BLaER1 treated with 17β-estradiol and CSF1 and Interleukin-3, amounts not matched to agents 10 nM and 100 nM (cell line): ENCODE measurements at regions not wholly inside any gene's neighbourhood (a gene's known extent, or its start where the extent isn't known, plus 50 kb on each side); places are given as distances from the start of the nearest gene placed in this dataset.
A peak's percentile ranks its signal among the peaks of the same experiment; 100 is the strongest.

ENCODE experiments used
- H3K27ac ChIP-seq, 11 experiments: shearing (Covaris generic); formaldehyde crosslinking; 2 replicates each; pipeline ENCODE4 v1.8.1; 2022
- H3K27me3 ChIP-seq, 11 experiments: shearing (Covaris generic); formaldehyde crosslinking; 2 replicates each; pipeline ENCODE4 v1.8.1; 2022
- H3K36me3 ChIP-seq, 11 experiments: shearing (Covaris generic); formaldehyde crosslinking; 2 replicates each; pipeline ENCODE4 v1.8.1; 2022
- H3K4me1 ChIP-seq, 10 experiments: shearing (Covaris generic); formaldehyde crosslinking; 2 replicates each; pipeline ENCODE4 v1.8.1; 2022
- H3K4me2 ChIP-seq, 11 experiments: shearing (Covaris generic); formaldehyde crosslinking; 2 replicates each; pipeline ENCODE4 v1.8.1; 2022
- H3K4me3 ChIP-seq, 10 experiments: shearing (Covaris generic); formaldehyde crosslinking; 2 replicates each; pipeline ENCODE4 v1.8.1; 2022
- H3K9ac ChIP-seq, 11 experiments: shearing (Covaris generic); formaldehyde crosslinking; 2 replicates each; pipeline ENCODE4 v1.8.1; 2022
- H3K9me3 ChIP-seq, 11 experiments: shearing (Covaris generic); formaldehyde crosslinking; replicated peaks in 1 of 11; 2 replicates each; pipeline ENCODE4 v1.8.1; 2022
- H4K20me1 ChIP-seq, 11 experiments: shearing (Covaris generic); formaldehyde crosslinking; 2 replicates each; pipeline ENCODE4 v1.8.1; 2022
- Cebpa-rat ChIP-seq, 11 experiments: shearing (Covaris generic); IDR thresholded peaks; 2 replicates each; pipeline ENCODE4 v1.8.1; 2022

- H4K20me1 ChIP-seq, result no peaks in the 10 kb centered on the region
- H3K9me3 ChIP-seq, result no peaks in the 10 kb centered on the region; a peak in 1 of 22 replicates
- TF ChIP-seq Cebpa-rat (IDR thresholded peaks at IDR 0.05), result no peak
- H3K27ac ChIP-seq, result no peak overlapping the region
- no peaks in the 10 kb centered on the region for H3K36me3 ChIP-seq
- H3K9ac ChIP-seq, result no peak overlapping the region
- H3K4me1 ChIP-seq, result no peaks in the 10 kb centered on the region
- H3K4me3 ChIP-seq, result no peak overlapping the region
- H3K27me3 ChIP-seq, result no peaks in the 10 kb centered on the region
- H3K4me2 ChIP-seq, result no peak overlapping the region
Observed at GRCh38 chr3:178193846-178194245, 342.4 kb upstream of the KCNMB2 start.

DNA sequence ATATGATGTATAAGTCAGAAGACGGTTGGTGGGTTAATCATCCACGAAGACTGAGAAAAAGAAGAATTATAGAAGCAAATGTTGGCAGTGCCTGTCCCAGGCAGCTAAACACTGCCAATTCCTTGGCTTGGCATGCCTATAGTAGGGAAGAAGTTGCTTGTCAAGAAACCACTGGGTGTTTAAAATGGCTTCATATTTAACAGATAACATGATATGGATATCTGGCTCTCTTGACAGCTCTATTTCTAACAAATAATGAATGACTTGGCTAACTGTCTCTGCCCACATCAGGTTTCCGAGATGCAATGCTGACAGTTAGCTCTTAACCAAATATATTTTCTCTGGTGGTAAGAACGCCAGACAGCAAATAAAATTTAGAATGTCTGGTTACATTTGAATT lies 341.7 kb upstream of the KCNMB2 start:
- Histone ChIP-seq H3K4me2 (no peak overlapping the region), H3K4me3 (no peak overlapping the region), H3K4me1 (no peaks in the 10 kb centered on the region), H3K27ac (no peak overlapping the region), H3K36me3 (no peaks in the 10 kb centered on the region), H3K9me3 (peaks cover 0 to 3% (median 0%) of the 10 kb centered on the region in 11 experiments; a peak in 2 of 22 replicates), H4K20me1 (no peaks in the 10 kb centered on the region), H3K27me3 (no peaks in the 10 kb centered on the region), H3K9ac (no peak overlapping the region)
- TF ChIP-seq Cebpa-rat (IDR thresholded peaks at IDR 0.05), result no peak

DNA sequence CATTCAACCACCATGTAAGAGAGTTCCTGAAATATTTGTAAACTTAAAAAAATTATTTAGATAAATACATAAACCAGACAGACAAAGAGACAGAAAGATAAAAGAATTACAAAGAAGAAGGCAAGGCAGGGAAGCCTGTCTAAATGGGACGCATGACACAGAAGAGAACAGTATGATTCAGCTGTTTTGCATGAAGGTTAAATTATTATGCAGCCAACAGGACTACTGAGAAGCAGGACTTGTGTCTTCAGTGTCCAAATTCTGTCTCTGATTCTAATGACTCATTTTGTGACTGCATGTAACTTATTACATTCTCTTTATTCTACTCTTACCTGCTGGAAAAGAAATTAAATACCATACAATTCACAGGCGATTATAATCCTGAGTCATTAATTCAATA lies 340.4 kb upstream of the KCNMB2 start:
- H3K27ac ChIP-seq, result no peak overlapping the region
- no peaks in the 10 kb centered on the region for H3K36me3 ChIP-seq
- TF ChIP-seq Cebpa-rat (IDR thresholded peaks at IDR 0.05), result no peak
- H3K4me2 ChIP-seq, result no peak overlapping the region
- no peaks in the 10 kb centered on the region for H4K20me1 ChIP-seq
- no peak overlapping the region for H3K4me3 ChIP-seq
- peaks cover 0 to 8% (median 0%) of the 10 kb centered on the region in 11 experiments; a peak in 2 of 22 replicates for H3K9me3 ChIP-seq
- no peak overlapping the region for H3K9ac ChIP-seq
- H3K4me1 ChIP-seq, result no peaks in the 10 kb centered on the region
- H3K27me3 ChIP-seq, result no peaks in the 10 kb centered on the region

GRCh38 chr3:178198329-178198728 lies 337.9 kb upstream of the KCNMB2 start:
- Histone ChIP-seq H4K20me1 (no peaks in the 10 kb centered on the region), H3K27ac (no peak overlapping the region), H3K9me3 (peaks cover 0 to 12% (median 0%) of the 10 kb centered on the region in 11 experiments; a peak in 1 of 22 replicates), H3K4me3 (no peak overlapping the region), H3K9ac (no peak overlapping the region), H3K36me3 (no peaks in the 10 kb centered on the region), H3K27me3 (no peaks in the 10 kb centered on the region), H3K4me2 (no peak overlapping the region), H3K4me1 (peaks cover 0 to 14% (median 2%) of the 10 kb centered on the region in 10 experiments; a peak in 6 of 20 replicates)
- no peak for TF ChIP-seq Cebpa-rat (IDR thresholded peaks at IDR 0.05)

- no peak overlapping the region for H3K4me2 ChIP-seq
- no peaks in the 10 kb centered on the region for H3K27me3 ChIP-seq
- no peak overlapping the region for H3K9ac ChIP-seq
- no peak overlapping the region for H3K4me3 ChIP-seq
- TF ChIP-seq Cebpa-rat (IDR thresholded peaks at IDR 0.05), result no peak
- H3K36me3 ChIP-seq, result no peaks in the 10 kb centered on the region
- H3K4me1 ChIP-seq, result peaks cover 0 to 16% (median 2%) of the 10 kb centered on the region in 10 experiments; a peak in 6 of 20 replicates
- H3K27ac ChIP-seq, result no peak overlapping the region
- H4K20me1 ChIP-seq, result no peaks in the 10 kb centered on the region
- peaks cover 0 to 12% (median 0%) of the 10 kb centered on the region in 11 experiments; a peak in 1 of 22 replicates for H3K9me3 ChIP-seq
Observed at GRCh38 chr3:178200316-178200715, 335.9 kb upstream of the KCNMB2 start.

DNA sequence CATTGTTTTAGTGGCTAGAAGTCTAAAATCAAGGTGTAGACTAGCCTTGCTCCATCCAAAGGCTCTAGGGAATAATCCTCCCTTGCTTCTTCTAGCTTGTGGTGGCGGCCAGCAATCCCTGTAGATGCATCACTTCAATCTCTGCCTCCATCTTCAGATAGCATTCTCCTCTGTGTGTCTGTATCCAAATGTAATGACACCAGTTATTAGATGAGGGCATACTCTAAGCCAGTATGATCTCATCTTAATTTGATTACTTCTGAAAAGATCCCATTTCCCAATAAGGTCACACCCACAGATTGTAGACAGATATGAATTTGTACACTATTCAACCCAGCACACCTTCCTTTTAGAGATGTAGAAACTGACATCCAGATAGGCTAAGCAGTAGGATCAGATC lies 334.5 kb upstream of the KCNMB2 start:
- peaks cover 0 to 16% (median 2%) of the 10 kb centered on the region in 10 experiments; a peak in 6 of 20 replicates for H3K4me1 ChIP-seq
- H3K9ac ChIP-seq, result no peak overlapping the region
- H3K4me2 ChIP-seq, result no peak overlapping the region; a peak in 1 of 22 replicates
- TF ChIP-seq Cebpa-rat (IDR thresholded peaks at IDR 0.05), result no peak
- H3K27ac ChIP-seq, result no peak overlapping the region
- no peaks in the 10 kb centered on the region for H4K20me1 ChIP-seq
- H3K4me3 ChIP-seq, result no peak overlapping the region
- no peaks in the 10 kb centered on the region for H3K27me3 ChIP-seq
- no peaks in the 10 kb centered on the region for H3K36me3 ChIP-seq
- peaks cover 0 to 12% (median 0%) of the 10 kb centered on the region in 11 experiments; a peak in 1 of 22 replicates for H3K9me3 ChIP-seq

GRCh38 chr3:178202194-178202593 lies 334.0 kb upstream of the KCNMB2 start:
- Histone ChIP-seq H3K36me3 (no peaks in the 10 kb centered on the region), H3K4me3 (no peak overlapping the region), H3K9me3 (peaks cover 0 to 12% (median 0%) of the 10 kb centered on the region in 11 experiments; a peak in 1 of 22 replicates), H3K27ac (no peak overlapping the region), H3K4me1 (peaks cover 0 to 16% (median 2%) of the 10 kb centered on the region in 10 experiments; a peak in 6 of 20 replicates), H4K20me1 (no peaks in the 10 kb centered on the region), H3K27me3 (no peaks in the 10 kb centered on the region), H3K4me2 (no peak overlapping the region; a peak in 1 of 22 replicates), H3K9ac (no peak overlapping the region)
- no peak for TF ChIP-seq Cebpa-rat (IDR thresholded peaks at IDR 0.05)

DNA sequence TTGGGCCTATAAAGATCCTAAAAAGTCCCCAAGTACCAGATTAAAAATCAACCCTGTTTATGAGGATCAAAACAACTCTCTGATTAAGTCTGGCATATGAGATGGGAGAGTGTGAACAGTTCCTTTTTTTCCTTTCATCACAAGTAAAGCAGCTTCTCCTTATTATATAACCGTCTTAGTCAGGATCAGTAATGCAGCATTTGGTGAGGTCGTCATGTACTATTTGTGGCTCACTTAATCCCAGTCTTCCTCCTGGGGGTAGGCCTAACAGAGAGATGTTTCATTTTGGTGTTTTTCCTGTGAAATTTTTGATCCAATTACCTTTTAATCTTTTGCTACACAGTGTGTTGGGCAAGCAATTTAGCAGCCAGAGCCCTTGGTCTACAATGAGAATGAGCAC lies 333.1 kb upstream of the KCNMB2 start:
- Histone ChIP-seq H3K4me3 (no peak overlapping the region), H3K4me1 (peaks cover 0 to 16% (median 2%) of the 10 kb centered on the region in 10 experiments; a peak in 6 of 20 replicates), H3K9me3 (peaks cover 0 to 12% (median 0%) of the 10 kb centered on the region in 11 experiments; a peak in 1 of 22 replicates), H3K4me2 (0 out of 22 replicates have a peak overlapping the region, but pooled peaks of 1 of the 11 experiments have one; percentile 28), H3K27ac (no peak overlapping the region), H4K20me1 (no peaks in the 10 kb centered on the region), H3K9ac (no peak overlapping the region), H3K36me3 (no peaks in the 10 kb centered on the region), H3K27me3 (no peaks in the 10 kb centered on the region)
- no peak for TF ChIP-seq Cebpa-rat (IDR thresholded peaks at IDR 0.05)

DNA sequence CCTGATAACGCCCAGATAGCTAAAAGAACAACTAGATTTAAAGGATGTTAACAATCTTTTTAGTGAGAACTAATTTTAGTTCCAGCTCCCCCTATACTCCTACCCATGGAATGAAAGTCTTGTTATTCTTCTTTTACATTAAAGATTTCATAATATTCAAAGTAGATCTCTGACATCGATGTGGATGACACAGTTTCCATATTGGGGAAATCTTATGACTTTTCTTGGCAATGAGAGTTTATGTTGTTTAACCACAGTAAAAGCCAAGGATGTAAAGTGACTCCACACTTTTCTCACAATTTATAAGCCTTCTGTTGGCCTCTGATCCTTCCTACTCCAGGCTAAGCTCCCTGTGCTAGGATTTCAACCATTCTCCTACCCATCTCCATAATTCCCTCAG lies 332.6 kb upstream of the KCNMB2 start:
- H3K4me1 ChIP-seq, result peaks cover 0 to 16% (median 2%) of the 10 kb centered on the region in 10 experiments; a peak in 6 of 20 replicates
- no peak for TF ChIP-seq Cebpa-rat (IDR thresholded peaks at IDR 0.05)
- H3K9ac ChIP-seq, result no peak overlapping the region
- 0 out of 22 replicates have a peak overlapping the region, but pooled peaks of 1 of the 11 experiments have one; percentile 28 for H3K4me2 ChIP-seq
- H3K36me3 ChIP-seq, result no peaks in the 10 kb centered on the region
- H4K20me1 ChIP-seq, result no peaks in the 10 kb centered on the region
- no peak overlapping the region for H3K4me3 ChIP-seq
- H3K27me3 ChIP-seq, result no peaks in the 10 kb centered on the region
- H3K27ac ChIP-seq, result no peak overlapping the region
- H3K9me3 ChIP-seq, result peaks cover 0 to 12% (median 0%) of the 10 kb centered on the region in 11 experiments; a peak in 1 of 22 replicates

DNA sequence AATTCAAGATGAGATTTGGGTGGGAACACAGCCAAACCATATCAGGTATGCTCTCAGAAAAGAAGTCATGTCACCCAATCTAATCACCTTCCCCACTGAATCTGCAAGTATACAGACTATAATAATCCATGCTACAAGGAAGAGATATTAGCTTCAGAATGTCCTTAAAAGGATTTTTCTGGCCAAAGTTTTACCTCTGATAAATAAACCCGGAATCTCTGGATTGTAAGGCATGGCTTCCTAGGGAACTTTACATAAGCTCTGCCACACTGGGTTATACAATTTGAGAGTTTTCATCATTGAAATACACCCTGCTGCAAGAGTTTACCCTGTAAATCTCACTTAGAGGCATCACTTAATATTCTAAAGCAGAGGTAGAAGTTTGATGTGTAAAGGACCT lies 330.5 kb upstream of the KCNMB2 start:
- peaks cover 0 to 16% (median 2%) of the 10 kb centered on the region in 10 experiments; a peak in 6 of 20 replicates for H3K4me1 ChIP-seq
- H3K9ac ChIP-seq, result no peak overlapping the region
- H3K36me3 ChIP-seq, result no peaks in the 10 kb centered on the region
- H3K9me3 ChIP-seq, result peaks cover 0 to 5% (median 0%) of the 10 kb centered on the region in 11 experiments; a peak in 1 of 22 replicates
- no peak overlapping the region for H3K27ac ChIP-seq
- no peak for TF ChIP-seq Cebpa-rat (IDR thresholded peaks at IDR 0.05)
- H3K27me3 ChIP-seq, result no peaks in the 10 kb centered on the region
- no peak overlapping the region for H3K4me2 ChIP-seq
- no peaks in the 10 kb centered on the region for H4K20me1 ChIP-seq
- H3K4me3 ChIP-seq, result no peak overlapping the region
